SK-N-SH (cell line): ENCODE measurements at regions not wholly inside any gene's neighbourhood (a gene's known extent, or its start where the extent isn't known, plus 50 kb on each side); places are given as distances from the start of the nearest gene placed in this dataset.

ENCODE experiments used
- CTCF ChIA-PET: fragments of 300-600, 350-600 bp; formaldehyde crosslinking; extraction: SDS; loops from one replicate; lab custom pipeline; 2021; lab: Yijun Ruan, JAX
- POLR2A ChIA-PET: fragments of 350-600 bp; sonication (Branson Sonifier 250); formaldehyde crosslinking; extraction: SDS; loops from one replicate; lab custom pipeline; 2020; ENCODE audit warnings: antibody characterized with exemption, inconsistent platforms; lab: Yijun Ruan, JAX
- DNase-seq: peaks from one replicate; pipeline ENCODE4 v3.0.0; 2012
- H2AFZ ChIP-seq: fragments of 200-600 bp; sonication (generic); 2 replicates; pipeline ENCODE4 v1.8.1; 2016; ENCODE audit warnings: antibody characterized with exemption, mild to moderate bottlenecking, low read depth
- H3F3A ChIP-seq: fragments of 200-600 bp; sonication (generic); replicated peaks from 2 replicates; pipeline ENCODE3; 2016; ENCODE audit warnings: antibody characterized with exemption, mild to moderate bottlenecking; ENCODE audit not compliant: insufficient read depth
- H3K27ac ChIP-seq, 2 experiments: fragments of 200-500 bp in 1 of 2; fragments of 200-600 bp in 1 of 2; sonication (Bioruptor generic) in 1 of 2; sonication (generic), shearing (Covaris generic) in 1 of 2; 2 replicates each; pipeline versions ENCODE4 v1.5.1 to v1.6.1; 2014 to 2016; ENCODE audit warnings: low read depth in 2 of 2, inconsistent platforms in 1 of 2, low read length in 1 of 2, mild to moderate bottlenecking in 1 of 2, mixed read lengths in 1 of 2
- H3K27me3 ChIP-seq: fragments of 200-600 bp; sonication (generic), shearing (Covaris generic); 2 replicates; pipeline ENCODE4 v1.6.1; 2016; ENCODE audit warnings: mixed run types; ENCODE audit not compliant: insufficient read depth
- H3K36me3 ChIP-seq, 2 experiments: fragments of 200-500 bp in 1 of 2; fragments of 200-600 bp in 1 of 2; sonication (Bioruptor generic) in 1 of 2; sonication (generic) in 1 of 2; replicated peaks in 1 of 2; 2 replicates each; pipeline versions ENCODE3 to v1.5.1; 2014 to 2016; ENCODE audit warnings: low read length in 1 of 2, mild to moderate bottlenecking in 1 of 2; ENCODE audit not compliant: insufficient read depth in 2 of 2, control insufficient read depth in 1 of 2
- H3K4me1 ChIP-seq, 2 experiments: fragments of 200-500 bp in 1 of 2; fragments of 200-600 bp in 1 of 2; sonication (Bioruptor generic) in 1 of 2; sonication (generic), shearing (Covaris generic) in 1 of 2; 2 replicates each; pipeline versions ENCODE4 v1.5.1 to v1.6.1; 2014 to 2016; ENCODE audit warnings: low read depth in 1 of 2, low read length in 1 of 2, mixed run types in 1 of 2; ENCODE audit not compliant: insufficient read depth in 2 of 2, control insufficient read depth in 1 of 2
- H3K4me2 ChIP-seq: fragments of 200-600 bp; sonication (generic), shearing (Covaris generic); 2 replicates; pipeline ENCODE4 v1.6.1; 2017; ENCODE audit warnings: mixed run types
- H3K4me3 ChIP-seq, 2 experiments: fragments of 200-500 bp in 1 of 2; fragments of 200-600 bp in 1 of 2; sonication (Bioruptor generic) in 1 of 2; sonication (generic), shearing (Covaris generic) in 1 of 2; 2 replicates each; pipeline versions ENCODE4 v1.5.1 to v1.8.1; 2014 to 2016; ENCODE audit warnings: low read depth in 2 of 2, inconsistent platforms in 1 of 2, low read length in 1 of 2, mild to moderate bottlenecking in 1 of 2, mixed read lengths in 1 of 2, moderate library complexity in 1 of 2
- H3K79me2 ChIP-seq: fragments of 200-600 bp; sonication (generic); 2 replicates; pipeline ENCODE4 v1.8.1; 2017; ENCODE audit warnings: mild to moderate bottlenecking; ENCODE audit not compliant: insufficient read depth
- H3K9ac ChIP-seq: fragments of 200-600 bp; sonication (generic); 2 replicates; pipeline ENCODE4 v1.6.1; 2017; ENCODE audit warnings: mixed run types
- H3K9me2 ChIP-seq: fragments of 200-600 bp; sonication (generic); 2 replicates; pipeline ENCODE4 v1.6.1; 2017; ENCODE audit warnings: mixed run types
- H3K9me3 ChIP-seq: fragments of 200-600 bp; sonication (generic); 2 replicates; pipeline ENCODE4 v1.6.1; 2017; ENCODE audit warnings: mixed run types, mild to moderate bottlenecking, moderate library complexity
- H4K20me1 ChIP-seq: fragments of 200-600 bp; sonication (generic); 2 replicates; pipeline ENCODE4 v1.6.1; 2017; ENCODE audit warnings: mild to moderate bottlenecking, mixed run types; ENCODE audit not compliant: insufficient read depth
- CTCF ChIP-seq: fragments of 200-600 bp; sonication (generic); IDR thresholded peaks from 2 replicates; pipeline ENCODE4 v1.6.1; 2017; ENCODE audit warnings: antibody characterized with exemption, mild to moderate bottlenecking, moderate library complexity
- ELF1 ChIP-seq: IDR thresholded peaks from 2 replicates; pipeline ENCODE4 v1.4.0; 2012
- EP300 ChIP-seq, 2 experiments: IDR thresholded peaks; 2 replicates each; pipeline versions ENCODE4 v1.4.0 to v1.6.1; 2012; ENCODE audit warnings: borderline replicate concordance in 1 of 2, low read depth in 1 of 2, low read length in 1 of 2
- EZH2phosphoT487 ChIP-seq: fragments of 200-600 bp; sonication (generic); IDR thresholded peaks from 2 replicates; pipeline ENCODE4 v1.6.1; 2017; ENCODE audit warnings: low read depth, mixed run types, mild to moderate bottlenecking, antibody characterized with exemption, moderate library complexity, borderline replicate concordance
- FOSL2 ChIP-seq: IDR thresholded peaks from 2 replicates; pipeline ENCODE4 v1.4.0; 2012; ENCODE audit warnings: low read depth, mild to moderate bottlenecking, moderate library complexity, borderline replicate concordance
- FOXJ3 ChIP-seq: sonication (generic); formaldehyde crosslinking; IDR thresholded peaks from 2 replicates; pipeline ENCODE4 v1.5.1; 2020; ENCODE audit warnings: mild to moderate bottlenecking, missing genetic modification reagents
- FOXM1 ChIP-seq: IDR thresholded peaks from 2 replicates; pipeline ENCODE4 v1.4.0; 2012; ENCODE audit warnings: low read depth, mild to moderate bottlenecking
- GATA2 ChIP-seq: sonication (generic); formaldehyde crosslinking; IDR thresholded peaks from 2 replicates; pipeline ENCODE4 v1.5.0; 2020; ENCODE audit warnings: mild to moderate bottlenecking, missing genetic modification reagents
- MXI1 ChIP-seq: IDR thresholded peaks from 2 replicates; pipeline ENCODE4 v1.6.1; 2012; ENCODE audit warnings: mild to moderate bottlenecking, low read depth, low read length, improper control_type of control experiment
- NFIC ChIP-seq: IDR thresholded peaks from 2 replicates; pipeline ENCODE4 v1.4.0; 2012; ENCODE audit warnings: borderline replicate concordance
- POLR2AphosphoS5 ChIP-seq: IDR thresholded peaks from 2 replicates; pipeline ENCODE4 v1.6.1; 2012; ENCODE audit warnings: low read depth, low read length
- RFX5 ChIP-seq: IDR thresholded peaks from 2 replicates; pipeline ENCODE4 v1.6.1; 2012; ENCODE audit warnings: mild to moderate bottlenecking, improper control_type of control experiment, low read length
- SIN3A ChIP-seq: IDR thresholded peaks from 2 replicates; pipeline ENCODE4 v1.6.1; 2012; ENCODE audit warnings: low read depth, mild to moderate bottlenecking, low read length, moderate library complexity, borderline replicate concordance
- SMC3 ChIP-seq: IDR thresholded peaks from 2 replicates; pipeline ENCODE4 v1.6.1; 2012; ENCODE audit warnings: low read depth, low read length, improper control_type of control experiment
- TAF1 ChIP-seq: IDR thresholded peaks from 2 replicates; pipeline ENCODE4 v1.6.1; 2012; ENCODE audit warnings: low read depth, mild to moderate bottlenecking, low read length, moderate library complexity, borderline replicate concordance
- TCF12 ChIP-seq: IDR thresholded peaks from 2 replicates; pipeline ENCODE4 v1.4.0; 2012
- TEAD4 ChIP-seq: IDR thresholded peaks from 2 replicates; pipeline ENCODE4 v1.4.0; 2012; ENCODE audit warnings: mild to moderate bottlenecking, borderline replicate concordance; ENCODE audit not compliant: insufficient read depth
- USF1 ChIP-seq: IDR thresholded peaks from 2 replicates; pipeline ENCODE4 v1.4.0; 2012; ENCODE audit warnings: low read depth, borderline replicate concordance
- YY1 ChIP-seq: IDR thresholded peaks from 2 replicates; pipeline ENCODE4 v1.4.0; 2012; ENCODE audit warnings: low read depth, mild to moderate bottlenecking
- WGBS: methylation state at CpG from one replicate; pipeline ENCODE4 v1.1.6; 2017; ENCODE audit warnings: low lambda C conversion rate; 5-methylcytosine and 5-hydroxymethylcytosine counted together
- TF ChIP-seq, protein P1 (sequence below): fragments of 150-350 bp; IDR thresholded peaks from 2 replicates; pipeline ENCODE4 v1.6.1; 2017; ENCODE audit warnings: antibody characterized with exemption, low read length, low read depth, borderline replicate concordance
- TF ChIP-seq, protein P2 (sequence below): IDR thresholded peaks from 2 replicates; pipeline ENCODE4 v1.4.0; 2012; ENCODE audit warnings: low read depth

- 32% methylated on average over 3 of the region's 3 CpGs for WGBS
- POLR2A ChIA-PET = no interaction called here
- H2AFZ ChIP-seq = no peak overlapping the region
- H3K27me3 ChIP-seq = no peaks in the 10 kb centered on the region
- no peak overlapping the region for H3K27ac ChIP-seq
- H3K4me1 ChIP-seq = no peaks in the 10 kb centered on the region; a peak in 1 of 4 replicates
- no peak overlapping the region for H3K4me2 ChIP-seq
- no peaks in the 10 kb centered on the region for H3F3A ChIP-seq
- no peaks in the 10 kb centered on the region for H3K79me2 ChIP-seq
- TF ChIP-seq TAF1 = no peak
- TF ChIP-seq SMC3 = no peak
- TF ChIP-seq CTCF = no peak
- TF ChIP-seq SIN3A = no peak
- no peak for TF ChIP-seq EP300 (IDR thresholded peaks at IDR 0.05; ENCODE audit: borderline replicate concordance in 1 of 2, low read depth in 1 of 2, low read length in 1 of 2)
- no peak for TF ChIP-seq FOXM1
- no peak for TF ChIP-seq POLR2AphosphoS5
- TF ChIP-seq YY1 = no peak
- no peak for TF ChIP-seq FOSL2
- TF ChIP-seq RFX5 = no peak
- TF ChIP-seq MXI1 = no peak
- no peak for TF ChIP-seq EZH2phosphoT487
- TF ChIP-seq, protein P1, sequence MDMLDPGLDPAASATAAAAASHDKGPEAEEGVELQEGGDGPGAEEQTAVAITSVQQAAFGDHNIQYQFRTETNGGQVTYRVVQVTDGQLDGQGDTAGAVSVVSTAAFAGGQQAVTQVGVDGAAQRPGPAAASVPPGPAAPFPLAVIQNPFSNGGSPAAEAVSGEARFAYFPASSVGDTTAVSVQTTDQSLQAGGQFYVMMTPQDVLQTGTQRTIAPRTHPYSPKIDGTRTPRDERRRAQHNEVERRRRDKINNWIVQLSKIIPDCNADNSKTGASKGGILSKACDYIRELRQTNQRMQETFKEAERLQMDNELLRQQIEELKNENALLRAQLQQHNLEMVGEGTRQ = no peak
- TF ChIP-seq TCF12 = no peak
- TF ChIP-seq, all 33 proteins: peak for 0
- Histone ChIP-seq H3K9me3 (no peaks in the 10 kb centered on the region), H3K9me2 (no peaks in the 10 kb centered on the region), H3K9ac (no peak overlapping the region), H4K20me1 (no peaks in the 10 kb centered on the region), H3K36me3 (no peaks in the 10 kb centered on the region), H3K4me3 (no peak overlapping the region)
- no peak for DNase-seq
- CTCF ChIA-PET = no interaction called here
Observed at GRCh38 chr13:61608138-61608537, 192.5 kb upstream of the PCDH20 start.

DNA sequence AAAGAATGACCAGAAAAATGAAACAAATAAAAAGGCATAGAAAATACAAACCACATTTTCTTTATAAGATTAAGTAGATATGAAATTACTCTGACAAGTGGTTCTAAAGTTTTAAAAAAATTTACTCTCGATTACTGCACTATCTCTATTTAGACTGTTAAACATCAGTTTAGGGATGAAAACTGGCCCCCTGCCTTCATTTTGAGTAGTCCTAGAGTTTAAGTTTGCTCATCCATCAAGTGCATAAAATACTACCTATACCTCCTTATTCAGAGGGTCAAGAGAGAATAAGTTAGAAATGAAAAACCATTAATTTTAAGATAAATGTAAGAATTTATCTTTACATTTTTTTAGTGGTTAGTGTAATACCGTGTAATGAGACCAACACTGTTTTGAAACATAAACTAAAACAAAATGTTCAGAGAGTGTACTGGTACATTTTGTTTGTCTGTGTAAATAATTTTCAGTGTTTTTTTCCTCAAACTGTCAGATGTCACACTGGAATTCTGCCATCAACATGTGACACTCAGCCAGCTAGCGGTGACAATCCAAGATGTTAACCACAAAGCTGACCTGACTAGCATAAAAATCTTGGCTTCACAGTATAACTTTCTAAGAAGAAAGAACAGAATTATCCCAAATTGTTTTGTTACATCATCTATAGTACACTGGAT, 184.8 kb upstream of the PCDH20 start:
- H4K20me1 ChIP-seq = no peaks in the 10 kb centered on the region
- H2AFZ ChIP-seq = no peak overlapping the region
- WGBS = 38% methylated on average over 3 of the region's 3 CpGs
- H3K4me1 ChIP-seq = no peaks in the 10 kb centered on the region
- CTCF ChIA-PET = no interaction called here
- H3K27me3 ChIP-seq = no peaks in the 10 kb centered on the region
- H3K36me3 ChIP-seq = no peaks in the 10 kb centered on the region
- no peaks in the 10 kb centered on the region for H3K9me2 ChIP-seq
- no peak overlapping the region for H3K9ac ChIP-seq
- no peak overlapping the region for H3K27ac ChIP-seq
- no peak for DNase-seq
- no peaks in the 10 kb centered on the region for H3F3A ChIP-seq
- H3K79me2 ChIP-seq = no peaks in the 10 kb centered on the region
- H3K9me3 ChIP-seq = no peaks in the 10 kb centered on the region
- POLR2A ChIA-PET = no interaction called here
- H3K4me3 ChIP-seq = no peak overlapping the region
- H3K4me2 ChIP-seq = no peak overlapping the region
- TF ChIP-seq USF1 = no peak
- no peak for TF ChIP-seq ELF1
- TF ChIP-seq NFIC = no peak
- TF ChIP-seq SIN3A = no peak
- TF ChIP-seq EZH2phosphoT487 = no peak
- TF ChIP-seq GATA2 (CRISPR knock-in tag) = no peak
- no peak for TF ChIP-seq FOXJ3 (CRISPR knock-in tag)
- no peak for TF ChIP-seq TEAD4
- TF ChIP-seq, protein P2, sequence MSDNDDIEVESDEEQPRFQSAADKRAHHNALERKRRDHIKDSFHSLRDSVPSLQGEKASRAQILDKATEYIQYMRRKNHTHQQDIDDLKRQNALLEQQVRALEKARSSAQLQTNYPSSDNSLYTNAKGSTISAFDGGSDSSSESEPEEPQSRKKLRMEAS = no peak
- no peak for TF ChIP-seq FOSL2
- TF ChIP-seq EP300 (IDR thresholded peaks at IDR 0.05; ENCODE audit: borderline replicate concordance in 1 of 2, low read depth in 1 of 2, low read length in 1 of 2) = no peak
